NCI-H82 treated with DMSO at 0.1 percent for 48 hours (cell line): ENCODE measurements at regions not wholly inside any gene's neighbourhood (a gene's known extent, or its start where the extent isn't known, plus 50 kb on each side); places are given as distances from the start of the nearest gene placed in this dataset.

Experiments used
- DNase-seq: peaks from one replicate; lab custom pipeline; 2025; ENCODE audit not compliant: unreplicated experiment; lab: John Stamatoyannopoulos, UW

- no peak for DNase-seq
Measured at GRCh38 chr22:48756146-48757111, 1071.2 kb downstream of the BRD1 start.

GRCh38 chr22:48755059-48755949, 1072.4 kb downstream of the BRD1 start:
- DNase-seq: no peak

GRCh38 chr22:48754611-48755058, 1073.0 kb downstream of the BRD1 start:
- no peak for DNase-seq

GRCh38 chr22:48753752-48754517, 1073.7 kb downstream of the BRD1 start:
- DNase-seq: no peak

GRCh38 chr22:48753381-48753730, 1074.3 kb downstream of the BRD1 start:
- no peak for DNase-seq

- no peak for DNase-seq
Measured at GRCh38 chr22:48752451-48753380, 1075.0 kb downstream of the BRD1 start.

- no peak for DNase-seq
Measured at GRCh38 chr22:48751539-48752437, 1075.9 kb downstream of the BRD1 start.

- DNase-seq: no peak
Measured at GRCh38 chr22:48750826-48751440, 1076.7 kb downstream of the BRD1 start.

GRCh38 chr22:48750282-48750681, 1077.4 kb downstream of the BRD1 start:
- no peak for DNase-seq

- DNase-seq: no peak
Measured at GRCh38 chr22:48749555-48750227, 1078.0 kb downstream of the BRD1 start.

GRCh38 chr22:48748860-48749554, 1078.7 kb downstream of the BRD1 start:
- no peak for DNase-seq

- DNase-seq: no peak
Measured at GRCh38 chr22:48748113-48748859, 1079.4 kb downstream of the BRD1 start.

- no peak for DNase-seq
Measured at GRCh38 chr22:48746789-48747425, 1080.8 kb downstream of the BRD1 start.

- no peak for DNase-seq
Measured at GRCh38 chr22:48745842-48746788, 1081.6 kb downstream of the BRD1 start.
